ENCODE measurements at regions not wholly inside any gene's neighbourhood (a gene's known extent, or its start where the extent isn't known, plus 50 kb on each side); places are given as distances from the start of the nearest gene placed in this dataset.

DNA sequence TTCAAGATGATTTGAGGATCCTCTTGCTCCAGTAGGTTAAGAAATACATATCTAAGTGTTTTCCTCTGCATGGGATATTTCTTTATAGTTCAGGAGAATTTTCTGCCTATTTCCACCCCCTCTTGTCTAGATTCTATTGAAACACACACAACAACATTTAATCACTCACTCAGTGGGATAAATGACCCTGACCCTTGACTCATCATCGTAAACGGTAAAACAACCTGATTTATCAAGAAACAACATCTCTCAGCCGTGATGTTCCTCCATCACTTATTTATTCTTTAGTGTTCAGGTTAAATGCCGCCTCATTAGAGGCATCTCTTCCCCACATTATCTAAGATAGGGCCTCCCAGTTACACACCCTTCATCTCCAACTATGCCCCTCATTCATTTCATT lies 208.7 kb upstream of the FMN2 start:
- TF ChIP-seq POLR2A (IDR thresholded peaks at IDR 0.05) (no peak), POLR2AphosphoS5 (IDR thresholded peaks at IDR 0.05; ENCODE audit: insufficient read depth in 1 of 2, low read depth in 1 of 2) (no peak)
- TF ChIP-seq, protein P1, sequence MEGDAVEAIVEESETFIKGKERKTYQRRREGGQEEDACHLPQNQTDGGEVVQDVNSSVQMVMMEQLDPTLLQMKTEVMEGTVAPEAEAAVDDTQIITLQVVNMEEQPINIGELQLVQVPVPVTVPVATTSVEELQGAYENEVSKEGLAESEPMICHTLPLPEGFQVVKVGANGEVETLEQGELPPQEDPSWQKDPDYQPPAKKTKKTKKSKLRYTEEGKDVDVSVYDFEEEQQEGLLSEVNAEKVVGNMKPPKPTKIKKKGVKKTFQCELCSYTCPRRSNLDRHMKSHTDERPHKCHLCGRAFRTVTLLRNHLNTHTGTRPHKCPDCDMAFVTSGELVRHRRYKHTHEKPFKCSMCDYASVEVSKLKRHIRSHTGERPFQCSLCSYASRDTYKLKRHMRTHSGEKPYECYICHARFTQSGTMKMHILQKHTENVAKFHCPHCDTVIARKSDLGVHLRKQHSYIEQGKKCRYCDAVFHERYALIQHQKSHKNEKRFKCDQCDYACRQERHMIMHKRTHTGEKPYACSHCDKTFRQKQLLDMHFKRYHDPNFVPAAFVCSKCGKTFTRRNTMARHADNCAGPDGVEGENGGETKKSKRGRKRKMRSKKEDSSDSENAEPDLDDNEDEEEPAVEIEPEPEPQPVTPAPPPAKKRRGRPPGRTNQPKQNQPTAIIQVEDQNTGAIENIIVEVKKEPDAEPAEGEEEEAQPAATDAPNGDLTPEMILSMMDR (IDR thresholded peaks at IDR 0.05) = no peak

All from vagina (tissue), 2 donors.